IMR-90 (cell line): ENCODE measurements at regions not wholly inside any gene's neighbourhood (a gene's known extent, or its start where the extent isn't known, plus 50 kb on each side); places are given as distances from the start of the nearest gene placed in this dataset.

Source experiments
- ATAC-seq: fragments of 200-7000 bp; cut with Tn5 transposase; 2 replicates; pipeline ENCODE4 v1.9.1; 2020; ENCODE audit warnings: low read depth, mild to moderate bottlenecking, moderate library complexity
- BruUV-seq: library from RNA; stranded (reverse); fragments of 400-500 nt; replicated peaks from 2 replicates; lab custom pipeline; 2021; lab: Mats Ljungman, UMichigan
- CTCF ChIA-PET: fragments of 300-600 bp; formaldehyde crosslinking; extraction: SDS; loops from one replicate; lab custom pipeline; 2021; ENCODE audit warnings: antibody characterized with exemption; lab: Yijun Ruan, JAX
- POLR2A ChIA-PET: fragments of 300-600 bp; sonication (Branson Sonifier 250); formaldehyde crosslinking; loops from one replicate; lab custom pipeline; 2022; ENCODE audit warnings: antibody characterized with exemption; ENCODE audit not compliant: unreplicated experiment; lab: Charles Lee
- DNase-seq: peaks from one replicate; pipeline ENCODE4 v3.0.0; 2013
- H2AFZ ChIP-seq: replicated peaks from 2 replicates; pipeline ENCODE3; 2013; ENCODE audit warnings: low read length, mild to moderate bottlenecking; ENCODE audit not compliant: poor library complexity
- H2AK5ac ChIP-seq: 2 replicates; pipeline ENCODE4 v1.6.1; 2013; ENCODE audit warnings: low read depth, low read length, inconsistent platforms
- H2AK9ac ChIP-seq: replicated peaks from 2 replicates; pipeline ENCODE3; 2013; ENCODE audit warnings: mild to moderate bottlenecking, low read depth, low read length, moderate library complexity; ENCODE audit not compliant: poor library complexity
- H2BK120ac ChIP-seq: 2 replicates; pipeline ENCODE4 v1.6.1; 2013; ENCODE audit warnings: low read depth, low read length, inconsistent platforms
- H2BK15ac ChIP-seq: 3 replicates; pipeline ENCODE4 v1.6.1; 2013; ENCODE audit warnings: low read depth, low read length, inconsistent platforms
- H2BK20ac ChIP-seq: 2 replicates; pipeline ENCODE4 v1.6.1; 2013; ENCODE audit warnings: low read depth, mild to moderate bottlenecking, inconsistent platforms, low read length, moderate library complexity
- H2BK5ac ChIP-seq: 2 replicates; pipeline ENCODE4 v1.6.1; 2013; ENCODE audit warnings: mild to moderate bottlenecking, low read depth, low read length, inconsistent platforms; ENCODE audit not compliant: poor library complexity, severe bottlenecking
- H3K14ac ChIP-seq: replicated peaks from 2 replicates; pipeline ENCODE4 v1.6.1; 2013; ENCODE audit warnings: low read depth, low read length, inconsistent platforms
- H3K18ac ChIP-seq: 2 replicates; pipeline ENCODE4 v1.6.1; 2013; ENCODE audit warnings: low read depth, low read length, control low read depth
- H3K23ac ChIP-seq: 2 replicates; pipeline ENCODE4 v1.6.1; 2013; ENCODE audit warnings: low read depth, low read length, inconsistent platforms
- H3K27ac ChIP-seq: 2 replicates; pipeline ENCODE4 v1.5.1; 2013; ENCODE audit warnings: mild to moderate bottlenecking, control low read depth, low read length; ENCODE audit not compliant: insufficient read depth
- H3K27me3 ChIP-seq: 2 replicates; pipeline ENCODE4 v1.6.1; 2013; ENCODE audit warnings: low read length; ENCODE audit not compliant: control insufficient read depth, insufficient read depth
- H3K36me3 ChIP-seq: 2 replicates; pipeline ENCODE4 v1.6.1; 2013; ENCODE audit warnings: low read length, mixed read lengths; ENCODE audit not compliant: control insufficient read depth, insufficient read depth
- H3K4ac ChIP-seq: 2 replicates; pipeline ENCODE4 v1.6.1; 2013; ENCODE audit warnings: low read depth, low read length, inconsistent platforms
- H3K4me1 ChIP-seq: 2 replicates; pipeline ENCODE4 v1.6.1; 2013; ENCODE audit warnings: low read length, mixed read lengths; ENCODE audit not compliant: control insufficient read depth, insufficient read depth
- H3K4me2 ChIP-seq: 2 replicates; pipeline ENCODE4 v1.6.1; 2013; ENCODE audit warnings: low read depth, mild to moderate bottlenecking, control low read depth, low read length, moderate library complexity
- H3K4me3 ChIP-seq: 2 replicates; pipeline ENCODE4 v1.5.1; 2013; ENCODE audit warnings: low read depth, mild to moderate bottlenecking, control low read depth, low read length, moderate library complexity; ENCODE audit not compliant: insufficient read depth
- H3K56ac ChIP-seq: 2 replicates; pipeline ENCODE4 v1.6.1; 2013; ENCODE audit warnings: low read length, inconsistent platforms; ENCODE audit not compliant: insufficient read depth; ENCODE audit errors: extremely low read depth
- H3K79me1 ChIP-seq, 2 experiments: 2 replicates each; pipeline ENCODE4 v1.6.1; 2013; ENCODE audit warnings: low read length in 2 of 2, inconsistent platforms in 1 of 2, low read depth in 1 of 2
- H3K9ac ChIP-seq: 2 replicates; pipeline ENCODE4 v1.6.1; 2013; ENCODE audit warnings: low read depth, low read length, control low read depth
- H3K9me1 ChIP-seq: 2 replicates; pipeline ENCODE4 v1.6.1; 2013; ENCODE audit warnings: low read length, inconsistent platforms; ENCODE audit not compliant: insufficient read depth
- H3K9me3 ChIP-seq: 2 replicates; pipeline ENCODE4 v1.6.1; 2013; ENCODE audit warnings: low read length; ENCODE audit not compliant: control insufficient read depth, insufficient read depth
- H4K20me1 ChIP-seq: 2 replicates; pipeline ENCODE4 v1.6.1; 2013; ENCODE audit warnings: low read length, inconsistent platforms; ENCODE audit not compliant: insufficient read depth
- H4K5ac ChIP-seq: 2 replicates; pipeline ENCODE4 v1.6.1; 2013; ENCODE audit warnings: mild to moderate bottlenecking, low read depth, low read length, control low read depth
- H4K8ac ChIP-seq, 2 experiments: 2 replicates each; pipeline ENCODE4 v1.6.1; 2013; ENCODE audit warnings: low read depth in 2 of 2, low read length in 2 of 2, control low read depth in 1 of 2, inconsistent platforms in 1 of 2
- H4K91ac ChIP-seq: 2 replicates; pipeline ENCODE4 v1.6.1; 2013; ENCODE audit warnings: low read depth, low read length, inconsistent platforms; ENCODE audit not compliant: insufficient read depth
- BHLHE40 ChIP-seq: fragments of 150-350 bp; IDR thresholded peaks from 2 replicates; pipeline ENCODE4 v1.6.1; 2016; ENCODE audit warnings: mild to moderate bottlenecking, low read depth, low read length
- CTCF ChIP-seq: conservative IDR thresholded peaks from 2 replicates; pipeline ENCODE4 v1.5.1; 2012; ENCODE audit warnings: mild to moderate bottlenecking, low read depth, low read length, improper control_type of control experiment
- MAFK ChIP-seq: IDR thresholded peaks from 2 replicates; pipeline ENCODE4 v1.6.1; 2012; ENCODE audit warnings: low read depth, low read length, improper control_type of control experiment
- MXI1 ChIP-seq: IDR thresholded peaks from 2 replicates; pipeline ENCODE4 v1.6.1; 2012; ENCODE audit warnings: low read depth, mild to moderate bottlenecking, low read length, moderate library complexity, borderline replicate concordance
- NFE2L2 ChIP-seq: fragments of 150-350 bp; IDR thresholded peaks from 2 replicates; pipeline ENCODE4 v1.6.1; 2016; ENCODE audit warnings: low read depth, mild to moderate bottlenecking, low read length
- POLR2A ChIP-seq: IDR thresholded peaks from 2 replicates; pipeline ENCODE4 v1.6.1; 2012; ENCODE audit warnings: mild to moderate bottlenecking, low read depth, low read length
- RAD21 ChIP-seq: IDR thresholded peaks from 2 replicates; pipeline ENCODE4 v1.6.1; 2012; ENCODE audit warnings: low read length, improper control_type of control experiment
- RFX5 ChIP-seq: IDR thresholded peaks from 2 replicates; pipeline ENCODE4 v1.8.0; 2012; ENCODE audit warnings: low read depth, mild to moderate bottlenecking, low read length, moderate library complexity
- SMC3 ChIP-seq: fragments of 150-350 bp; IDR thresholded peaks from 2 replicates; pipeline ENCODE4 v1.6.1; 2016; ENCODE audit warnings: low read depth, mild to moderate bottlenecking, antibody characterized with exemption, low read length, moderate library complexity
- USF2 ChIP-seq: fragments of 150-350 bp; IDR thresholded peaks from 2 replicates; pipeline ENCODE4 v1.6.1; 2017; ENCODE audit warnings: mild to moderate bottlenecking, antibody characterized with exemption, low read length, low read depth
- WGBS, 2 experiments: methylation state at CpG; one replicate each; pipeline versions ENCODE4 v1.1.5 to v1.1.7; 2013; ENCODE audit warnings: missing lambda C conversion rate in 2 of 2; ENCODE audit not compliant: insufficient read length in 1 of 2; ENCODE audit errors: extremely low coverage in 2 of 2; 5-methylcytosine and 5-hydroxymethylcytosine counted together
- dilution Hi-C: fragments of 300-500 bp; cut with HindIII; formaldehyde crosslinking; loops from one replicate; pipeline ENCODE4 v1.14.3; 2018; ENCODE audit warnings: low sequenced_read_pairs; ENCODE audit not compliant: unreplicated experiment
- in situ Hi-C: fragments of 300-500 bp; cut with MboI; formaldehyde crosslinking; loops from 3 replicates; pipeline ENCODE4 v1.14.3; 2019; ENCODE audit warnings: low sequenced_read_pairs, inconsistent platforms, mixed read lengths
- intact Hi-C: fragments of 100-400 bp; cut with micrococcal nuclease; formaldehyde crosslinking; loops from 2 replicates; pipeline ENCODE4 v1.10.0; 2022

GRCh38 chr6:147023581-147023980 is 180.6 kb upstream of the STXBP5 start:
- POLR2A ChIA-PET = no interaction called here
- no peak overlapping the region for H2BK20ac ChIP-seq
- H3K9me3 ChIP-seq = no peaks in the 10 kb centered on the region
- H3K4me2 ChIP-seq = no peak overlapping the region
- in situ Hi-C loops = no loop called here
- no peak overlapping the region for H2BK5ac ChIP-seq
- H4K91ac ChIP-seq = no peak overlapping the region
- H3K4me1 ChIP-seq = no peaks in the 10 kb centered on the region
- no TSS peak for BruUV-seq
- H3K9me1 ChIP-seq = no peaks in the 10 kb centered on the region; the same call in 1 of the 2 replicates
- no peak overlapping the region for H3K4me3 ChIP-seq
- TF ChIP-seq RAD21 (no peak), MAFK (no peak), POLR2A (no peak), CTCF (no peak), MXI1 (no peak), NFE2L2 (no peak), SMC3 (no peak), BHLHE40 (no peak), RFX5 (no peak), USF2 (no peak)
- H3K4ac ChIP-seq = no peak overlapping the region
- no peak overlapping the region for H2AFZ ChIP-seq
- intact Hi-C loops = no loop called here
- no peaks in the 10 kb centered on the region for H3K79me1 ChIP-seq
- H3K56ac ChIP-seq = no peak overlapping the region
- H3K27ac ChIP-seq = no peak overlapping the region
- DNase-seq (peak; percentile 11), ATAC-seq (no peak)
- 0 out of 2 replicates have a peak overlapping the region, but pooled peaks have one; percentile 14 for H3K14ac ChIP-seq
- H2BK120ac ChIP-seq = no peak overlapping the region
- CTCF ChIA-PET = no interaction called here
- H3K27me3 ChIP-seq = no peaks in the 10 kb centered on the region
- no peak overlapping the region for H2AK9ac ChIP-seq
- H2AK5ac ChIP-seq = no peak overlapping the region
- no peak overlapping the region for H4K8ac ChIP-seq
- H3K18ac ChIP-seq = no peak overlapping the region
- no peaks in the 10 kb centered on the region for H3K36me3 ChIP-seq
- dilution Hi-C loops = no loop called here
- H3K23ac ChIP-seq = no peak overlapping the region
- H4K20me1 ChIP-seq = no peaks in the 10 kb centered on the region
- no peak overlapping the region for H2BK15ac ChIP-seq
- WGBS, 2 experiments = no CpG with 5 or more reads among the region's 3 CpGs
- H4K5ac ChIP-seq = no peak overlapping the region
- H3K9ac ChIP-seq = no peak overlapping the region
